Adrenal gland (tissue), 9 donors: ENCODE measurements at regions not wholly inside any gene's neighbourhood (a gene's known extent, or its start where the extent isn't known, plus 50 kb on each side); places are given as distances from the start of the nearest gene placed in this dataset.

ENCODE experiments used
- DNase-seq, 7 donors: peaks; one replicate each; pipeline ENCODE4 v3.0.0-alpha.2; 2019 to 2020
- H3K27ac ChIP-seq, 5 donors: fragments of 200-600 bp; sonication (generic) in 4 of 5; 1 replicate in 3 of 5; 2 replicates in 2 of 5; pipeline versions ENCODE4 v1.5.1 to v1.8.0; 2016 to 2020; ENCODE audit warnings: mild to moderate bottlenecking in 1 of 5
- H3K27me3 ChIP-seq: fragments of 200-600 bp; 2 replicates; pipeline ENCODE4 v1.8.0; 2021
- H3K36me3 ChIP-seq, 2 donors: fragments of 200-600 bp; replicated peaks in 1 of 2; 1 replicate in 1 of 2; 2 replicates in 1 of 2; pipeline versions ENCODE4 v1.5.1 to v1.8.0; 2018 to 2022
- H3K4me1 ChIP-seq, 2 donors: fragments of 200-600 bp; replicated peaks in 1 of 2; 1 replicate in 1 of 2; 2 replicates in 1 of 2; pipeline versions ENCODE4 v1.5.1 to v1.8.0; 2018 to 2021
- H3K4me3 ChIP-seq, 4 donors: fragments of 200-600 bp; sonication (generic) in 3 of 4; one replicate each; pipeline ENCODE4 v1.5.1; 2016 to 2018
- H3K9me3 ChIP-seq, 3 donors: fragments of 200-600 bp; sonication (generic) in 1 of 3; replicated peaks in 1 of 3; 1 replicate in 2 of 3; 2 replicates in 1 of 3; pipeline versions ENCODE4 v1.5.1 to v1.8.0; 2016 to 2021
- CTCF ChIP-seq, 6 experiments: fragments of 450-650 bp in 4 of 6; fragments of 200-600 bp in 2 of 6; sonication (generic) in 1 of 6; IDR thresholded peaks; 1 replicate in 5 of 6; 2 replicates in 1 of 6; pipeline versions ENCODE4 v1.5.1 to v1.8.0; 2016 to 2021; ENCODE audit warnings: antibody characterized with exemption in 6 of 6, mild to moderate bottlenecking in 2 of 6, moderate library complexity in 1 of 6
- POLR2A ChIP-seq, 2 donors: fragments of 450-650 bp; IDR thresholded peaks; one replicate each; pipeline ENCODE4 v1.6.1; 2017; ENCODE audit warnings: antibody characterized with exemption in 2 of 2, mild to moderate bottlenecking in 2 of 2, moderate library complexity in 1 of 2
- WGBS, 4 donors: extraction: QIAGEN DNeasy Blood & Tissue Kit in 2 of 4; methylation state at CpG; one replicate each; pipeline versions ENCODE4 v1.1.5 to v1.1.7; 2013 to 2017; 5-methylcytosine and 5-hydroxymethylcytosine counted together
- intact Hi-C, 2 donors: fragments of 100-400 bp; cut with DNase I; formaldehyde crosslinking; loops; one replicate each; pipeline versions ENCODE4 v1.14.1 to v1.15.0; 2022 to 2023
- donor health status: healthy with polysubstance abuse.
- donor health status: Bipolar disorder and iron deficiency.
- donor health status: DM: yes; HTN: yes; CAD: no.
- donor health status: DM: no; HTN: no; CAD: no.
- donor health status: DM: no; HTN: no; CAD: no.

GRCh38 chr12:115313929-115314328 is 630.0 kb upstream of the TBX3 start:
- peaks cover 0 to 9% of the 10 kb centered on the region in 2 donors for H3K36me3 ChIP-seq
- no peak for DNase-seq
- H3K27ac ChIP-seq = no peak overlapping the region
- 25 to 55% (median 38%) methylated on average over 2 of the region's 2 CpGs for WGBS, 4 donors
- intact Hi-C loops = no loop called here
- TF ChIP-seq CTCF (IDR thresholded peaks at IDR 0.05) (no peak), POLR2A (IDR thresholded peaks at IDR 0.05) (no peak)
- no peaks in the 10 kb centered on the region for H3K4me1 ChIP-seq
- no peaks in the 10 kb centered on the region for H3K27me3 ChIP-seq
- no peaks in the 10 kb centered on the region for H3K9me3 ChIP-seq
- no peak overlapping the region for H3K4me3 ChIP-seq

- WGBS, 4 donors = 79 to 97% (median 90%) methylated on average over 3 of the region's 3 CpGs
- Histone ChIP-seq H3K4me1 (no peaks in the 10 kb centered on the region), H3K27ac (no peak overlapping the region), H3K4me3 (no peak overlapping the region), H3K36me3 (peaks cover 0 to 9% of the 10 kb centered on the region in 2 donors), H3K27me3 (no peaks in the 10 kb centered on the region), H3K9me3 (no peaks in the 10 kb centered on the region)
- TF ChIP-seq CTCF (IDR thresholded peaks at IDR 0.05) (no peak), POLR2A (IDR thresholded peaks at IDR 0.05) (no peak)
- intact Hi-C loops = no loop called here
- no peak for DNase-seq
Observed at GRCh38 chr12:115312901-115313300, 628.9 kb upstream of the TBX3 start.

- Histone ChIP-seq H3K4me1 (peaks cover 0 to 6% of the 10 kb centered on the region in 2 donors), H3K9me3 (no peaks in the 10 kb centered on the region), H3K27ac (no peak overlapping the region), H3K36me3 (peaks cover 0 to 9% of the 10 kb centered on the region in 2 donors), H3K4me3 (no peak overlapping the region), H3K27me3 (no peaks in the 10 kb centered on the region)
- DNase-seq = no peak
- intact Hi-C loops = no loop called here
- 81 to 87% (median 87%) methylated on average over 4 of the region's 4 CpGs for whole genome bisulfite sequencing, 4 donors
- TF ChIP-seq CTCF (IDR thresholded peaks at IDR 0.05) (no peak), POLR2A (IDR thresholded peaks at IDR 0.05) (no peak)
Observed at GRCh38 chr12:115311875-115312274, 627.9 kb upstream of the TBX3 start.

- H3K36me3 ChIP-seq = peaks cover 0 to 9% of the 10 kb centered on the region in 2 donors
- no peak for DNase-seq
- no peaks in the 10 kb centered on the region for H3K27me3 ChIP-seq
- peak overlapping the region in 1 of 5 donors; percentile 3 for H3K27ac ChIP-seq
- TF ChIP-seq CTCF (IDR thresholded peaks at IDR 0.05) (no peak), POLR2A (IDR thresholded peaks at IDR 0.05) (no peak)
- WGBS, 4 donors = 80 to 100% (median 89%) methylated on average over 1 of the region's 1 CpG
- no peaks in the 10 kb centered on the region for H3K9me3 ChIP-seq
- intact Hi-C loops = no loop called here
- no peak overlapping the region for H3K4me3 ChIP-seq
- H3K4me1 ChIP-seq = peaks cover 2 to 16% of the 10 kb centered on the region in 2 donors
Observed at GRCh38 chr12:115308918-115309317, 624.9 kb upstream of the TBX3 start.
